HEK293 (cell line): ENCODE measurements at regions not wholly inside any gene's neighbourhood (a gene's known extent, or its start where the extent isn't known, plus 50 kb on each side); places are given as distances from the start of the nearest gene placed in this dataset.

Experiments
- CTCF ChIA-PET: fragments of 350-600 bp; formaldehyde crosslinking; extraction: SDS; loops from one replicate; lab custom pipeline; 2021; ENCODE audit warnings: antibody characterized with exemption; lab: Yijun Ruan, JAX
- POLR2A ChIA-PET: fragments of 300-600 bp; formaldehyde crosslinking; extraction: SDS; loops from one replicate; lab custom pipeline; 2020; ENCODE audit warnings: antibody characterized with exemption, inconsistent platforms; lab: Yijun Ruan, JAX
- H3K27ac ChIP-seq: fragments of 200-500 bp; sonication (Bioruptor generic); 2 replicates; pipeline ENCODE4 v1.5.1; 2014; ENCODE audit warnings: low read depth, low read length, control low read depth, inconsistent platforms; ENCODE audit errors: extremely low read depth
- H3K36me3 ChIP-seq, 2 experiments: fragments of 200-500 bp in 1 of 2; sonication (Bioruptor generic) in 1 of 2; 1 replicate in 1 of 2; 2 replicates in 1 of 2; pipeline ENCODE4 v1.5.1; 2014 to 2017; ENCODE audit warnings: inconsistent platforms in 2 of 2, low read length in 2 of 2; ENCODE audit not compliant: control insufficient read depth in 2 of 2, insufficient read depth in 1 of 2
- H3K4me1 ChIP-seq: fragments of 200-500 bp; sonication (Bioruptor generic); 2 replicates; pipeline ENCODE4 v1.5.1; 2014; ENCODE audit warnings: mild to moderate bottlenecking, low read length, inconsistent platforms; ENCODE audit not compliant: control insufficient read depth, insufficient read depth
- H3K4me3 ChIP-seq: 2 replicates; pipeline ENCODE4 v1.5.1; 2011; ENCODE audit warnings: low read depth, mild to moderate bottlenecking, control low read depth, low read length, moderate library complexity
- H3K9me3 ChIP-seq: fragments of 200-500 bp; sonication (Bioruptor generic); 2 replicates; pipeline ENCODE4 v1.5.1; 2014; ENCODE audit warnings: low read depth, low read length, inconsistent platforms; ENCODE audit not compliant: control insufficient read depth, insufficient read depth
- CTCF ChIP-seq: fragments of 450-650 bp; formaldehyde crosslinking; IDR thresholded peaks from 2 replicates; pipeline ENCODE4 v1.5.1; 2016; ENCODE audit warnings: missing biosample characterization, missing genetic modification characterization
- KLF8 ChIP-seq: fragments of 450-650 bp; formaldehyde crosslinking; IDR thresholded peaks from 2 replicates; pipeline ENCODE4 v1.5.1; 2016; ENCODE audit warnings: missing biosample characterization, missing genetic modification characterization
- MYNN ChIP-seq: fragments of 450-650 bp; formaldehyde crosslinking; IDR thresholded peaks from 2 replicates; pipeline ENCODE4 v1.5.1; 2016; ENCODE audit warnings: missing biosample characterization, missing genetic modification characterization, borderline replicate concordance
- PRDM4 ChIP-seq: fragments of 450-650 bp; formaldehyde crosslinking; IDR thresholded peaks from 2 replicates; pipeline ENCODE4 v1.5.1; 2017; ENCODE audit warnings: missing biosample characterization, missing genetic modification characterization
- PRDM6 ChIP-seq: fragments of 450-650 bp; formaldehyde crosslinking; IDR thresholded peaks from 2 replicates; pipeline ENCODE4 v1.5.1; 2017; ENCODE audit warnings: missing biosample characterization, missing genetic modification characterization
- ZBTB1 ChIP-seq: fragments of 450-650 bp; formaldehyde crosslinking; IDR thresholded peaks from 2 replicates; pipeline ENCODE4 v1.5.1; 2016; ENCODE audit warnings: missing biosample characterization, missing genetic modification characterization
- ZFP3 ChIP-seq: fragments of 450-650 bp; formaldehyde crosslinking; IDR thresholded peaks from 2 replicates; pipeline ENCODE4 v1.5.1; 2016; ENCODE audit warnings: low read depth, missing biosample characterization, missing genetic modification characterization
- ZFP37 ChIP-seq: fragments of 450-650 bp; formaldehyde crosslinking; IDR thresholded peaks from 2 replicates; pipeline ENCODE4 v1.5.1; 2016; ENCODE audit warnings: missing biosample characterization, missing genetic modification characterization
- ZNF10 ChIP-seq: fragments of 450-650 bp; formaldehyde crosslinking; IDR thresholded peaks from 2 replicates; pipeline ENCODE4 v1.5.1; 2017; ENCODE audit warnings: missing biosample characterization, missing genetic modification characterization
- ZNF121 ChIP-seq: fragments of 450-650 bp; formaldehyde crosslinking; IDR thresholded peaks from 2 replicates; pipeline ENCODE4 v1.5.1; 2016; ENCODE audit warnings: missing biosample characterization, missing genetic modification characterization
- ZNF146 ChIP-seq: fragments of 450-650 bp; formaldehyde crosslinking; IDR thresholded peaks from 2 replicates; pipeline ENCODE4 v1.5.1; 2016; ENCODE audit warnings: missing biosample characterization, missing genetic modification characterization
- ZNF157 ChIP-seq: fragments of 450-650 bp; formaldehyde crosslinking; IDR thresholded peaks from 2 replicates; pipeline ENCODE4 v1.5.1; 2016; ENCODE audit warnings: missing biosample characterization, missing genetic modification characterization
- ZNF16 ChIP-seq: fragments of 450-650 bp; formaldehyde crosslinking; IDR thresholded peaks from 2 replicates; pipeline ENCODE4 v1.5.1; 2016; ENCODE audit warnings: low read depth, missing biosample characterization, missing genetic modification characterization
- ZNF274 ChIP-seq, 2 experiments: fragments of 200-500 bp in 1 of 2; fragments of 450-650 bp in 1 of 2; sonication (Bioruptor generic) in 1 of 2; formaldehyde crosslinking in 1 of 2; IDR thresholded peaks; 2 replicates each; pipeline versions ENCODE4 v1.5.1 to v1.6.1; 2014 to 2016; ENCODE audit warnings: borderline replicate concordance in 1 of 2, inconsistent platforms in 1 of 2, low read length in 1 of 2, missing biosample characterization in 1 of 2, missing genetic modification characterization in 1 of 2
- ZNF324 ChIP-seq: fragments of 450-650 bp; formaldehyde crosslinking; IDR thresholded peaks from 2 replicates; pipeline ENCODE4 v1.5.1; 2016; ENCODE audit warnings: missing biosample characterization, missing genetic modification characterization
- ZNF366 ChIP-seq: fragments of 450-650 bp; formaldehyde crosslinking; conservative IDR thresholded peaks from 2 replicates; pipeline ENCODE4 v1.5.1; 2016; ENCODE audit warnings: missing biosample characterization, missing genetic modification characterization
- ZNF37A ChIP-seq: fragments of 450-650 bp; IDR thresholded peaks from 2 replicates; pipeline ENCODE4 v1.5.1; 2018; ENCODE audit warnings: missing biosample characterization, missing genetic modification characterization
- ZNF398 ChIP-seq: fragments of 450-650 bp; formaldehyde crosslinking; IDR thresholded peaks from 2 replicates; pipeline ENCODE4 v1.5.1; 2017; ENCODE audit warnings: missing biosample characterization, missing genetic modification characterization
- ZNF404 ChIP-seq: fragments of 450-650 bp; formaldehyde crosslinking; IDR thresholded peaks from 2 replicates; pipeline ENCODE4 v1.5.1; 2017; ENCODE audit warnings: missing biosample characterization, missing genetic modification characterization
- ZNF555 ChIP-seq: fragments of 450-650 bp; formaldehyde crosslinking; conservative IDR thresholded peaks from 2 replicates; pipeline ENCODE4 v1.5.1; 2017; ENCODE audit warnings: missing biosample characterization, mild to moderate bottlenecking, missing genetic modification characterization, inconsistent platforms
- ZNF558 ChIP-seq: fragments of 450-650 bp; formaldehyde crosslinking; IDR thresholded peaks from 2 replicates; pipeline ENCODE4 v1.5.1; 2016; ENCODE audit warnings: missing biosample characterization, missing genetic modification characterization
- ZNF585B ChIP-seq: fragments of 450-650 bp; formaldehyde crosslinking; IDR thresholded peaks from 2 replicates; pipeline ENCODE4 v1.5.1; 2016; ENCODE audit warnings: missing biosample characterization, missing genetic modification characterization
- ZNF623 ChIP-seq: fragments of 450-650 bp; formaldehyde crosslinking; IDR thresholded peaks from 2 replicates; pipeline ENCODE4 v1.5.1; 2016; ENCODE audit warnings: missing biosample characterization, missing genetic modification characterization
- ZNF701 ChIP-seq: fragments of 450-650 bp; formaldehyde crosslinking; IDR thresholded peaks from 2 replicates; pipeline ENCODE4 v1.5.1; 2016; ENCODE audit warnings: missing biosample characterization, missing genetic modification characterization
- ZNF768 ChIP-seq: fragments of 450-650 bp; formaldehyde crosslinking; IDR thresholded peaks from 2 replicates; pipeline ENCODE4 v1.5.1; 2018; ENCODE audit warnings: missing biosample characterization, mild to moderate bottlenecking, missing genetic modification characterization
- ZNF776 ChIP-seq: fragments of 450-650 bp; formaldehyde crosslinking; IDR thresholded peaks from 2 replicates; pipeline ENCODE4 v1.5.0; 2017; ENCODE audit warnings: missing biosample characterization, missing genetic modification characterization, borderline replicate concordance
- ZNF777 ChIP-seq: fragments of 450-650 bp; formaldehyde crosslinking; IDR thresholded peaks from 2 replicates; pipeline ENCODE4 v1.5.1; 2017; ENCODE audit warnings: missing biosample characterization, missing genetic modification characterization, borderline replicate concordance
- ZNF843 ChIP-seq: fragments of 450-650 bp; formaldehyde crosslinking; IDR thresholded peaks from 2 replicates; pipeline ENCODE4 v1.5.1; 2016; ENCODE audit warnings: missing biosample characterization, missing genetic modification characterization

GRCh38 chr12:58381546-58381945 lies 440.2 kb downstream of the ATP23 start (continued):
- TF ChIP-seq ZNF398: no peak
- no peak for TF ChIP-seq ZNF10
- TF ChIP-seq ZNF146: no peak
- TF ChIP-seq PRDM6 (tag by site-specific recombination): no peak
- TF ChIP-seq ZNF623 (tag by site-specific recombination): no peak
- no peak for TF ChIP-seq ZNF777 (tag by site-specific recombination)
- no peak for TF ChIP-seq ZNF768 (tag by site-specific recombination)
- TF ChIP-seq ZNF157: no peak
- no peak for TF ChIP-seq ZBTB1 (tag by site-specific recombination)

GRCh38 chr12:58384196-58384595 lies 442.8 kb downstream of the ATP23 start:
- no peaks in the 10 kb centered on the region for H3K36me3 ChIP-seq
- H3K9me3 ChIP-seq: no peaks in the 10 kb centered on the region
- TF ChIP-seq ZNF324 (tag by site-specific recombination) (no peak), MYNN (no peak), ZNF585B (no peak), PRDM4 (tag by site-specific recombination) (no peak), ZNF274 (IDR thresholded peaks at IDR 0.05; ENCODE audit: low read length) (no peak), ZNF274 (tag by site-specific recombination; IDR thresholded peaks at IDR 0.05; ENCODE audit: borderline replicate concordance) (no peak), ZNF366 (tag by site-specific recombination) (no peak)
- ChIA-PET POLR2A (no interaction called here), CTCF (no interaction called here)
- no peaks in the 10 kb centered on the region for H3K4me1 ChIP-seq
- no peak overlapping the region for H3K4me3 ChIP-seq
- no peak overlapping the region for H3K27ac ChIP-seq

GRCh38 chr12:58386136-58386535 lies 444.8 kb downstream of the ATP23 start:
- H3K4me3 ChIP-seq: no peak overlapping the region
- H3K36me3 ChIP-seq: no peaks in the 10 kb centered on the region
- ChIA-PET CTCF (interaction anchor here (0.6 kb wide), 1 partner anchor 18 kb away, joined by 3 read pairs; no protein-coding TSS in a partner anchor), POLR2A (no interaction called here)
- no peaks in the 10 kb centered on the region for H3K4me1 ChIP-seq
- no peaks in the 10 kb centered on the region for H3K9me3 ChIP-seq
- no peak overlapping the region for H3K27ac ChIP-seq
- TF ChIP-seq CTCF (tag by site-specific recombination) (no peak), ZNF701 (tag by site-specific recombination) (no peak), ZNF404 (tag by site-specific recombination) (no peak), ZNF843 (tag by site-specific recombination) (no peak), ZNF121 (tag by site-specific recombination) (no peak), ZNF776 (no peak), ZNF37A (tag by site-specific recombination) (no peak), ZNF16 (no peak), ZNF558 (tag by site-specific recombination) (no peak), ZNF555 (no peak), KLF8 (tag by site-specific recombination) (no peak), ZFP37 (tag by site-specific recombination) (no peak), ZFP3 (no peak)
